HG03135 (cell line): ENCODE measurements at regions not wholly inside any gene's neighbourhood (a gene's known extent, or its start where the extent isn't known, plus 50 kb on each side); places are given as distances from the start of the nearest gene placed in this dataset.
"Not testable (repeated sequence)": the region's sequence is repeated elsewhere in the genome, so short reads cannot be mapped to it uniquely, and the experiment has no call there.

ENCODE experiments used
- ATAC-seq: cut with Tn5 transposase; IDR thresholded peaks from one replicate; pipeline ENCODE4 v1.9.1; 2021; ENCODE audit warnings: mild to moderate bottlenecking, moderate library complexity; ENCODE audit not compliant: unreplicated experiment

DNA sequence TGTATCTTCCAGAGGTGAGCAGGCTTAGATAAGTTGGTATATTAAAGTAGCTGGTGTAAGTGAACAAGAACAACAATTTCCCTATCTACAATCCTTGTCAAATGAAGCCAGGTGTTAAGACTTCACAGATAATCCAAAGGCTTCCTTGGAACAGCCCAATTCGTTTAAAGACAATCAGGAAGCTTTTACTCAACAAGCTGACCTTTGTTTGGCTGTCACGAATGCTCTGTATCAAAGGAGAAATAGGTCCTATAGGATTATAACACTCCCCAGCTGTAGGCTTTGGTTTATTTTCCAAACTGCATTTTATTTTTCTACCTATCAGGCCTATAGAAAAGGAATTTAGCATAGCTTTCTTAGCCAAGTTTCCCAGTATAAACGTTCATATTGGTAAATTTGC is 766.5 kb upstream of the GOT2 start:
- ATAC-seq: no peak

- no peak for ATAC-seq
Observed at GRCh38 chr16:59487067-59487466, 753.0 kb upstream of the GOT2 start.

GRCh38 chr16:59484833-59485516 is 750.9 kb upstream of the GOT2 start:
- ATAC-seq: no peak

DNA sequence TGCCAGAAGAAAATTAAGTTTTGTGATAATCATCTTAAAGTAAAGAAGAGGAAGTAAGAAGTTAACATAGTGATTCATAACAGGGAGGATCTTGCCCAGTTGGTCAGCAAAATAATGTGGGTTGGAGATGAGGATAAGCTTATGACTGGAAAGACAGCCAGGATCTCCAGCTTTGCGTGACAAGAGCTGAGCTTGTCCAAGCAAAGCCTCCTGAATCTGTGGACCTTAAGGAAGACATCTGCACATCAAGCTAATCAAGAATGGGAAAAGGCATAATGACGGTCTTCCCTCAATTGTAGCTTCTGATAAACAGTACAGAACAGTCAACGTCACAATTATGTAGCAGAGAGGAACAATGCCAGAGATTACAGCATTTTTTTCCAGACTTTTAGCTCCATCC is 744.7 kb upstream of the GOT2 start:
- ATAC-seq: no peak

GRCh38 chr16:59470556-59470955 is 736.4 kb upstream of the GOT2 start:
- no peak for ATAC-seq

GRCh38 chr16:59469266-59469665 is 735.1 kb upstream of the GOT2 start:
- no peak for ATAC-seq

- ATAC-seq: no peak
Observed at GRCh38 chr16:59463776-59464175, 729.7 kb upstream of the GOT2 start.

- ATAC-seq: no peak
Observed at GRCh38 chr16:59459806-59460205, 725.7 kb upstream of the GOT2 start.

DNA sequence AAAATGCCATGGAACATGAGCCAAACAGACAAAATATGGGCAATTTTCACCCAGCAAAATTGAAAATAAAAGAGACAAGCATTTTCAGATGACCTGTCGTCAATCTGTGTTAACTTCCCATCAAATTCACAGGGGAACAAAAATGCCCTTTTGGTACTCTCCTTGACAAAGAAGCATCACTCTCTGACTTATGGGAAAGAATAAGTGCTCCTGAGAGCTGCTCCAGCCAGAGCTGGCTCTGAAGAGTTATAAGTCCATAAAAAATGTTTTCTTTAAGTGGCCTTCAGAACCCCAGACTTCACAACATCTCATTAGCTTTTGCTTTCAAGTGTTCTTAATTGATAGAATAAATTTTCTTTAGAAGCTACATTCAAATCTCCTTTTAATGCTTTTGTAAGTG is 721.4 kb upstream of the GOT2 start:
- no peak for ATAC-seq

DNA sequence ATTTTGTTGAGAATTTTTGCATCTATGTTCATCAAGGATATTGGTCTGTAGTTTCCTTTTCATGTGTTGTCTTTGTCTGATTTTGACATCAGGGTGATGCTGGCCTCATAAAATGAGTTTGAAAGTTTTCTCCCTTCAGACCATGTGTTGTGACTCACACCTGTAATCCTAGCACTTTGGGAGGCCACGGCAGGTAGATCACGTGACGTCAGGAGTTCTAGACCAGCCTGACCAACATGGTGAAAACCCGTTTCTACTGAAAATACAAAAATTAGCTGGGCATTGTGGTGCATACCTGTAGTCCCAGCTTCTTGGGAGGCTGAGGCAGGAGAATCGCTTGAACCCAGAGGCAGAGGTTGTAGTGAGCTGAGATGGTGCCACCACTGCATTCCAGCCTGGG is 716.4 kb upstream of the GOT2 start:
- ATAC-seq: not testable (repeated sequence)

- no peak for ATAC-seq
Observed at GRCh38 chr16:59440502-59440901, 706.4 kb upstream of the GOT2 start.

GRCh38 chr16:59432896-59433295 is 698.8 kb upstream of the GOT2 start:
- no peak for ATAC-seq

DNA sequence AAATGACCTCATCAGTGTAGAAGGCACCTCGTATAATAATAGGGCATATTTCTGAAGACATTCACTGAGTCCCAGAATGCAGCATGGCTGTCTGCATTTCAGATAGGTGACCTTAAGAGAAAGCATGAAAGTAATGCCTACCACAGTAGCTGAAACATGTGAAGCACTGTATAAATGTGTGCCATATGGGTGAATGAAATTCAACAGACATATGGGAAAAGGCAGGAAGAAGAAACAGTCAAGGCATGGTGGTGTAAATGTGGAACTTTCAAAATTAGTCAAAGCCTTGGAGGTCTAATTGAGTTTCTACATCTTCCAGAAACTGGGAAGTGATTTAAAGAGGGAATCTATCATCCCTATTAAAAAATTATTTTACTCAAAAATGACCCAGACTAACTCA is 698.2 kb upstream of the GOT2 start:
- ATAC-seq: no peak

DNA sequence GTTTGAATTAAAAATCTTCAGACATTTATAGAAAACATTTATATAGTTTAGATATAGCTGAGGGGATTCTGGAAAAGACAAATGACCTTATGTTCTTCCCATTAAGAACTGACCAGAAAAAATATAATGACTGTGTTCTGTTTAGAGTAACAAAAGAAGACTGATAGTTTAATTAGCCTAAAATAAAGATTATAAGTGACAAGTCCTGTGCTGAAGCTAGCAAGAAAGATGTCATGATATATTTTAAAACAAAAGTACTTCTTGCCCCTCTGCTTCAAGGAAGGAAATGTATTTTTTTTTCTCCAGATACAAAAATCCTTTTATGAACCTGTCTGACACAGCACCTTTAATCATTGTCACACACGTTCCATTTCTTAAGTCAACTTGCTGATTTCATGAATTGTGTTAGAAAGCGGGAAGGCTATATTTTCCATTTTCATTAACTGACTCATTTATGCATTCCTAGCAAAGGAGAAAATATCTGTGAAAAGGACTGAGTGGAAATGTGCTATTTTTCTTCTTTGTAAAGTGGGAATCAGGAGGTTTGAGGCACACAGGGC is 690.7 kb upstream of the GOT2 start:
- no peak for ATAC-seq

- no peak for ATAC-seq
Observed at GRCh38 chr16:59411961-59412841, 678.1 kb upstream of the GOT2 start.

DNA sequence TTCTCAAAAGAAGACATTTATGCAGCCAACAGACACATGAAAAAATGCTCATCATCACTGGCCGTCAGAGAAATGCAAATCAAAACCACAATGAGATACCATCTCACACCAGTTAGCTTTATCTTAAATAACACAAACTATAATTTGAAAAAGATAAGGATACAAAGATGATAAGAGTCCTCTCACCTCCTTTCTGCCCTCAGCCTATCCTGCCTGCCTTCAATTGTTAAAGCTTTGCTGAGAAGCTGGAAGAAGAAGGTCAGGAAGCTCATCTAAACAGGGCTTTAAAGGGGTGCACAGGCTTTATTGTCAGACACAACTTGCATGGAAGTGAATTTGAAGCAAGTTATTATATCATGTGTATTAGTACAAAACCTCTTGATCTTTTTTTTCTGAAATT is 676.3 kb upstream of the GOT2 start:
- no peak for ATAC-seq

- no peak for ATAC-seq
Observed at GRCh38 chr16:59405802-59406201, 671.7 kb upstream of the GOT2 start.

DNA sequence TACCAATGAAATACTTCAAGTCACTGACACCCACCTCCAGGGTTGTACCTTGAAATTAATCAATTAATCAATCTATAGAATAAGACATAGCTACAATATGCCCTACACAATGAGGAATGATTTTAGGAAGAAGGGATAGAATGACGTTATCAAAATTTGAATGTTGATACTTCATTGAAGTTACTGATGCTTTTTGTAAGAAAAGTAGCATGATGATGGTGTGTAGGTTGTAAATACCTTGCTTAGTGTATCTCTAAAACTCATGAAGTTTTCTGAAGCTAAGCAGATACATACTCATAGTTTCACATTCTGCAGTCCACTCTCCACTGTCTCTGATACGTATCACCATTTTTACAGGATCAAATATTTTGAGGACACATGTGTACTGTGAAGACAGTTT is 670.4 kb upstream of the GOT2 start:
- ATAC-seq: no peak

- no peak for ATAC-seq
Observed at GRCh38 chr16:59400830-59401229, 666.7 kb upstream of the GOT2 start.

GRCh38 chr16:59397638-59398037 is 663.5 kb upstream of the GOT2 start:
- no peak for ATAC-seq

DNA sequence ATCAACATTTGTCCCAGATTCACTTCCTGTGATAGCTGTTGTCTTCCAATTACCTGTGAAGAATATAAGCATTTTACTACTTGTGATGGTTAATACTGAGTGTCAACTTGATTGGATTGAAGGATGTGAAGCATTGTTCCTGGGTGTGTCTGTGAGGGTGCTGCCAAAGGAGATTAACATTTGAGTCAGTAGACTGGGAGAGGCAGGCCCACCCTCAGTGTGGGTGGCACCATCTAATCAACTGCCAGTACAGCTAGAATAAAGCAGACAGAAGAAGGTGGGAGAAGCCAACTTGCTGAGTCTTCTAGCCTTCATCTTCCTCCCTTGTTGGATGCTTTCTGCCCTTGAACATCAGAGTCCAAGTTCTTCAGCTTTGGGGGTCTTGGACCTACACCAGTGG is 660.4 kb upstream of the GOT2 start:
- ATAC-seq: no peak

- no peak for ATAC-seq
Observed at GRCh38 chr16:59392911-59393310, 658.8 kb upstream of the GOT2 start.
